Activated CD8-positive, alpha-beta T cell treated with anti-CD3 and anti-CD28 coated beads for 36 hours (primary cell): ENCODE measurements at regions not wholly inside any gene's neighbourhood (a gene's known extent, or its start where the extent isn't known, plus 50 kb on each side); places are given as distances from the start of the nearest gene placed in this dataset.

Experiments
- ATAC-seq: fragments of 200-7000 bp; cut with Tn5 transposase; one replicate; pipeline ENCODE4 v1.10.0; 2021; ENCODE audit warnings: mild to moderate bottlenecking, moderate library complexity
- CTCF ChIA-PET: fragments of 350-600 bp; sonication (Branson Sonifier 250); formaldehyde crosslinking; loops from one replicate; lab custom pipeline; 2021; ENCODE audit warnings: antibody characterized with exemption; lab: Charles Lee
- POLR2A ChIA-PET: fragments of 350-600 bp; sonication (Branson Sonifier 250); formaldehyde crosslinking; loops from one replicate; lab custom pipeline; 2021; ENCODE audit warnings: antibody characterized with exemption; lab: Charles Lee
- DNase-seq: peaks from one replicate; pipeline ENCODE4 v3.0.0-alpha.2; 2020
- H3K27ac Mint-ChIP-seq: one replicate; pipeline ENCODE4 v1.8.0; 2021; ENCODE audit warnings: mild to moderate bottlenecking, mixed read lengths
- H3K27me3 Mint-ChIP-seq: one replicate; pipeline ENCODE4 v1.8.0; 2021; ENCODE audit warnings: mixed read lengths
- H3K36me3 Mint-ChIP-seq: one replicate; pipeline ENCODE4 v1.8.0; 2021; ENCODE audit warnings: low read depth, mixed read lengths
- H3K4me1 Mint-ChIP-seq: one replicate; pipeline ENCODE4 v1.8.0; 2021; ENCODE audit warnings: low read depth, mixed read lengths
- H3K4me3 Mint-ChIP-seq: one replicate; pipeline ENCODE4 v1.8.0; 2021; ENCODE audit warnings: mild to moderate bottlenecking, moderate library complexity, mixed read lengths
- H3K9me3 Mint-ChIP-seq: one replicate; pipeline ENCODE4 v1.8.0; 2021; ENCODE audit warnings: mixed read lengths
- intact Hi-C: fragments of 100-400 bp; cut with micrococcal nuclease; formaldehyde crosslinking; loops from one replicate; pipeline ENCODE4 v1.10.0; 2022
- TF ChIP-seq, protein P1 (sequence below): fragments of 200-600 bp; IDR thresholded peaks from one replicate; pipeline ENCODE4 v1.8.0; 2022; ENCODE audit warnings: antibody characterized with exemption, mild to moderate bottlenecking

DNA sequence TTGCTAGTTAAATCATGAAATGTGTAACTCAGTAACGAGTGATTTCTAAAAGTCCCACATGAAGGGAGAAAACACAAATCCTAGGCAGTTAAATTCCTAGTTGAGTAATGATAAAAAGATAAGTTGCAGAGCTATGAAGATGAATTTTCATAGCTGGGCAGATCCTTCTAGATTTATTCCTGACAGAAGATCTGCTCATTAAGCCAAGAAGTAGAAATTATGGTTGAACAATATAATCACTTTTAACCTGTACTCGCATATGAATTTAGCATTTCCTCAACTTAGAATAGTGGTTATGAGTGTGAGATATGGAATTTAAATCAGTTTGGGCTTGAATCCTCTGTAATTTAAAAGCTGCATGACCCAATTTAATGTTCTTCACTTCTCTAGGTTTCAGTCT is 359.2 kb upstream of the HSF2 start:
- ATAC-seq (no peak), DNase-seq (no peak)
- CTCF ChIA-PET = no interaction called here
- TF ChIP-seq, protein P1, sequence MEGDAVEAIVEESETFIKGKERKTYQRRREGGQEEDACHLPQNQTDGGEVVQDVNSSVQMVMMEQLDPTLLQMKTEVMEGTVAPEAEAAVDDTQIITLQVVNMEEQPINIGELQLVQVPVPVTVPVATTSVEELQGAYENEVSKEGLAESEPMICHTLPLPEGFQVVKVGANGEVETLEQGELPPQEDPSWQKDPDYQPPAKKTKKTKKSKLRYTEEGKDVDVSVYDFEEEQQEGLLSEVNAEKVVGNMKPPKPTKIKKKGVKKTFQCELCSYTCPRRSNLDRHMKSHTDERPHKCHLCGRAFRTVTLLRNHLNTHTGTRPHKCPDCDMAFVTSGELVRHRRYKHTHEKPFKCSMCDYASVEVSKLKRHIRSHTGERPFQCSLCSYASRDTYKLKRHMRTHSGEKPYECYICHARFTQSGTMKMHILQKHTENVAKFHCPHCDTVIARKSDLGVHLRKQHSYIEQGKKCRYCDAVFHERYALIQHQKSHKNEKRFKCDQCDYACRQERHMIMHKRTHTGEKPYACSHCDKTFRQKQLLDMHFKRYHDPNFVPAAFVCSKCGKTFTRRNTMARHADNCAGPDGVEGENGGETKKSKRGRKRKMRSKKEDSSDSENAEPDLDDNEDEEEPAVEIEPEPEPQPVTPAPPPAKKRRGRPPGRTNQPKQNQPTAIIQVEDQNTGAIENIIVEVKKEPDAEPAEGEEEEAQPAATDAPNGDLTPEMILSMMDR = no peak
- POLR2A ChIA-PET = no interaction called here
- no peak overlapping the region for H3K27ac Mint-ChIP-seq
- H3K9me3 Mint-ChIP-seq = no peaks in the 10 kb centered on the region
- H3K4me1 Mint-ChIP-seq = peaks cover 5% of the 10 kb centered on the region
- H3K4me3 Mint-ChIP-seq = no peak overlapping the region
- H3K27me3 Mint-ChIP-seq = peaks cover 7% of the 10 kb centered on the region
- no peaks in the 10 kb centered on the region for H3K36me3 Mint-ChIP-seq
- intact Hi-C loops = no loop called here

DNA sequence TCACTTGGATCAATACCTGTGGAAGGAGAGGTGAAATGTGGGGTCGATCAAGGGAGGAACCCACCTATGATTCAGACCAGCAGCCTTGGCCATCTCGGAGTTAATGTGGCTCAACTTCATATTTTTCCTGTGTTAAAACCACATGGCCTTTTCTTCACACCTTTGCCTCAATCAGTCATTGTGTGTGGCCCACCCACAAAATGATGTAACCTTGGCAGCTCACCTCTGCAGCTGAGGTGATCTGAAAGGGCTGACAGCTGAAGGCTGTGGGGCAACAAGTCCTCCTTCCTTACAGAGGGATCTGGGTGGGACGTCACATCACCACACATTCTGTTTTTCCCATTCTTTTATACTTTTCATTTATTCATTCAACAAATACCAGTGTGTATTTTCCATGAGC is 357.1 kb upstream of the HSF2 start:
- peak; percentile 45 for ATAC-seq
- Mint-ChIP-seq H3K4me3 (no peak overlapping the region), H3K27ac (no peak overlapping the region), H3K27me3 (peaks cover 11% of the 10 kb centered on the region), H3K36me3 (no peaks in the 10 kb centered on the region), H3K9me3 (no peaks in the 10 kb centered on the region), H3K4me1 (peaks cover 5% of the 10 kb centered on the region)
- intact Hi-C loops = no loop called here
- CTCF ChIA-PET = interaction anchor here (1.0 kb wide), 1 partner anchor 488 kb away, joined by 3 read pairs; no protein-coding TSS in a partner anchor
- TF ChIP-seq, protein P1 = no peak
- peak; percentile 20 for DNase-seq
- POLR2A ChIA-PET = no interaction called here

DNA sequence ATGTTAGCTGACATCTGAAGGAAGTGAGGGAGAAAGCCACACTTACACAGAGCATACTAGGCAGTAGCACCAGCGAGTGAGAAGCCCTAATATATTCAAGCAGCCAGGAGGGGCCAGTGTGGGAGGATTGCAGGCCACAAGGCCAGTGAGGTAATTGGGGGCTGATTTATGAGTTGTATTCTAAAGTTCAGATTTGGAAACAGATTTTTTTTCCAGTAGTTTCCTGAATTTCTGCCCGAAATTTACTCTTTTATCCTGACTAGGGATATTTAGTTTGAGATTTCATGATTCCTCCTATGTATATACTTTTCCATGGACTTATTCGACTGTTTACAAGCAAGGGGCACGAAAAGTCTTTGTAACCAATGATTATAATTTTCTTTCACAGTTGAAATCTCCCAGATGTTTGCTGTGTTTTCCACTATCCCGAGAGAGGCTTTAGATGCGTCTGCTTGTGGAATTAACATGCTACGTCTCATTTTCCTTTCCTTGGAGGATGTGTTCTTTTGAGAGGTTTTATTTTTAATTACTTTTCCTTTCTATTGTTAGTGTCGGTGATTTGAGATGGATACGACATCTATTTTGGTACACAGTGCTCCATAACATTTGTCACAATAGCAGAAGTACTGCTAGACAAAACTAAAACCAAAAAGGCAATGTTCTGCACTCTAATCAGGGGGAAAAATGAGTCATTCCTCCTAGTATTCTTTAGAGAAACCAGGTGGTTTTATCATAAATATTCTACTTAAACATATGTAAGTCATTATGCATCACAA is 356.3 kb upstream of the HSF2 start:
- Mint-ChIP-seq H3K4me3 (no peak overlapping the region), H3K4me1 (peaks cover 5% of the 10 kb centered on the region), H3K27ac (no peak overlapping the region), H3K9me3 (no peaks in the 10 kb centered on the region), H3K36me3 (no peaks in the 10 kb centered on the region), H3K27me3 (peaks cover 11% of the 10 kb centered on the region)
- DNase-seq (peak; percentile 22), ATAC-seq (peak; percentile 58)
- TF ChIP-seq, protein P1 = no peak
- intact Hi-C loops = no loop called here
- ChIA-PET CTCF (interaction anchor here (1.0 kb wide), 1 partner anchor 487 kb away, joined by 3 read pairs; no protein-coding TSS in a partner anchor), POLR2A (no interaction called here)

DNA sequence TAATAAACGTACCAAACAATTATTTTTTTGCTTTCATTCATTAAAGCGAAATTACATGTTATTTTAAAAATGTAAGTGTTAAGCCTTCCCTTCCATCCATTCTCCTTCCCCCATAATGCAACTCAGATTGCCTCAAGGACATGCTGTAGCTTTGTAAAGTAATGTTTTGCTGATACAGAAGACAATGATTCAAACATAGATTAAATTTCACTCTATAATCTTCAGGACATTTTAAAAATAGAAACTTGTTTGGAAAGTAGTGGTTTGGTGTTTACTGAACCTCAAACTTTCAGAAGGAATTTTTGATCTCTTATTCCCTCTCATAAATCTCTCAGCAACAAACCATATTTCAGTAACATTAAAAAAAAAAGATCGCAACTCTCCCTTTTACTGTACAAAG is 350.9 kb upstream of the HSF2 start:
- DNase-seq = no peak
- no peak for ATAC-seq
- TF ChIP-seq, protein P1 = no peak
- no peaks in the 10 kb centered on the region for H3K36me3 Mint-ChIP-seq
- no peak overlapping the region for H3K4me3 Mint-ChIP-seq
- CTCF ChIA-PET = no interaction called here
- H3K27ac Mint-ChIP-seq = no peak overlapping the region
- no peaks in the 10 kb centered on the region for H3K9me3 Mint-ChIP-seq
- intact Hi-C loops = no loop called here
- H3K4me1 Mint-ChIP-seq = no peaks in the 10 kb centered on the region
- peaks cover 6% of the 10 kb centered on the region for H3K27me3 Mint-ChIP-seq
- POLR2A ChIA-PET = no interaction called here

DNA sequence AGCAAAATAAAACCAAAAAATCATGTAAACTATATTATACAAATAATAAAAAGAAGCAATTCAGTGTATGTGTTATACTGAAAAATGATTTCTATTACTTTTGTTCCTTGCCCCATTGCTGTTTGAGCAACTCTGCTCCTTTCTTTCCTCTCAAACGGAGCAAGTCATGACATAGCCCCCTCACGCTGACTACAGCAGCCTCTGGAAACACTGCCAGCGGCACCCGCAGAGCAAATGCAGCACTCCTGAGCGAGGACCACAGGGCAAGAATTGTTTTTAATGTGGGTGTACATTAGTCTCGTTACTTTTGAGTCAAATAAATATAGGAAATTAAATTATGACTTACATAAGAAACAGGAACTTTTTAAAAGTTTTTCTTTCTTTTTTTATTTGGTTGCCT is 350.1 kb upstream of the HSF2 start:
- no peak for DNase-seq
- H3K27me3 Mint-ChIP-seq = peaks cover 6% of the 10 kb centered on the region
- no peak for ATAC-seq
- no peaks in the 10 kb centered on the region for H3K36me3 Mint-ChIP-seq
- no peak overlapping the region for H3K4me3 Mint-ChIP-seq
- intact Hi-C loops = no loop called here
- H3K9me3 Mint-ChIP-seq = no peaks in the 10 kb centered on the region
- ChIA-PET POLR2A (no interaction called here), CTCF (no interaction called here)
- H3K27ac Mint-ChIP-seq = no peak overlapping the region
- TF ChIP-seq, protein P1 = no peak
- no peaks in the 10 kb centered on the region for H3K4me1 Mint-ChIP-seq
